Esophagus (tissue), 2 donors: ENCODE measurements at regions not wholly inside any gene's neighbourhood (a gene's known extent, or its start where the extent isn't known, plus 50 kb on each side); places are given as distances from the start of the nearest gene placed in this dataset.

Experiments
- H3K27ac ChIP-seq, 2 donors: one replicate each; pipeline ENCODE4 v1.5.1; 2013; ENCODE audit warnings: low read depth in 2 of 2, mild to moderate bottlenecking in 2 of 2, inconsistent platforms in 1 of 2, low read length in 1 of 2, moderate library complexity in 1 of 2
- H3K27me3 ChIP-seq, 2 donors: one replicate each; pipeline ENCODE4 v1.6.1; 2013; ENCODE audit warnings: low read length in 2 of 2, control low read depth in 1 of 2, mild to moderate bottlenecking in 1 of 2; ENCODE audit not compliant: insufficient read depth in 2 of 2, control insufficient read depth in 1 of 2
- H3K36me3 ChIP-seq, 2 donors: one replicate each; pipeline ENCODE4 v1.6.1; 2013; ENCODE audit warnings: low read length in 1 of 2; ENCODE audit not compliant: control insufficient read depth in 2 of 2, insufficient read depth in 2 of 2
- H3K4me1 ChIP-seq, 2 donors: one replicate each; pipeline ENCODE4 v1.6.1; 2013; ENCODE audit warnings: low read length in 1 of 2; ENCODE audit not compliant: control insufficient read depth in 2 of 2, insufficient read depth in 2 of 2
- H3K4me3 ChIP-seq, 2 donors: one replicate each; pipeline ENCODE4 v1.5.1; 2013; ENCODE audit warnings: low read length in 2 of 2, mild to moderate bottlenecking in 2 of 2, low read depth in 1 of 2, moderate library complexity in 1 of 2
- H3K9me3 ChIP-seq, 2 donors: one replicate each; pipeline ENCODE4 v1.6.1; 2013; ENCODE audit warnings: mild to moderate bottlenecking in 2 of 2, low read depth in 1 of 2, low read length in 1 of 2, moderate library complexity in 1 of 2; ENCODE audit not compliant: control insufficient read depth in 2 of 2, insufficient read depth in 1 of 2
- WGBS, 2 donors: extraction: QIAGEN DNeasy Blood & Tissue Kit; methylation state at CpG; one replicate each; pipeline ENCODE4 v1.1.7; 2013; 5-methylcytosine and 5-hydroxymethylcytosine counted together
- donor health status: healthy with polysubstance abuse.
- donor health status: Bipolar disorder and iron deficiency.

GRCh38 chr2:194260185-194260584 lies 1396.8 kb upstream of the SLC39A10 start:
- no peaks in the 10 kb centered on the region for H3K27me3 ChIP-seq
- H3K4me1 ChIP-seq, result no peaks in the 10 kb centered on the region
- WGBS, 2 donors, result 75 to 81% methylated on average over 1 of the region's 1 CpG
- no peaks in the 10 kb centered on the region for H3K36me3 ChIP-seq
- H3K27ac ChIP-seq, result no peak overlapping the region
- H3K9me3 ChIP-seq, result peaks cover 0 to under 1% of the 10 kb centered on the region in 2 donors
- no peak overlapping the region for H3K4me3 ChIP-seq

- peaks cover 8% of the 10 kb centered on the region in 2 donors for H3K9me3 ChIP-seq
- no peak overlapping the region for H3K4me3 ChIP-seq
- H3K27me3 ChIP-seq, result no peaks in the 10 kb centered on the region
- no peaks in the 10 kb centered on the region for H3K36me3 ChIP-seq
- no peaks in the 10 kb centered on the region for H3K4me1 ChIP-seq
- H3K27ac ChIP-seq, result no peak overlapping the region
Observed at GRCh38 chr2:194257095-194257494, 1399.9 kb upstream of the SLC39A10 start.

GRCh38 chr2:194253528-194254259 lies 1403.3 kb upstream of the SLC39A10 start:
- no peaks in the 10 kb centered on the region for H3K36me3 ChIP-seq
- no peak overlapping the region for H3K4me3 ChIP-seq
- no peaks in the 10 kb centered on the region for H3K4me1 ChIP-seq
- H3K9me3 ChIP-seq, result peaks cover 8% of the 10 kb centered on the region in 2 donors
- H3K27ac ChIP-seq, result no peak overlapping the region
- no peaks in the 10 kb centered on the region for H3K27me3 ChIP-seq
- WGBS, 2 donors, result 84 to 85% methylated on average over 7 of the region's 7 CpGs

- no peak overlapping the region for H3K4me3 ChIP-seq
Observed at GRCh38 chr2:194252127-194252526, 1404.9 kb upstream of the SLC39A10 start.

GRCh38 chr2:194232600-194232999 lies 1424.4 kb upstream of the SLC39A10 start:
- Histone ChIP-seq H3K27ac (no peak overlapping the region), H3K4me3 (no peak overlapping the region), H3K36me3 (no peaks in the 10 kb centered on the region), H3K9me3 (no peaks in the 10 kb centered on the region), H3K4me1 (no peaks in the 10 kb centered on the region), H3K27me3 (no peaks in the 10 kb centered on the region)
- WGBS, 2 donors, result 39 to 49% methylated on average over 3 of the region's 3 CpGs

More at GRCh38 chr2:194252127-194252526, 1404.9 kb upstream of the SLC39A10 start:
- Histone ChIP-seq H3K9me3 (peaks cover 8% of the 10 kb centered on the region in 2 donors), H3K27ac (no peak overlapping the region), H3K36me3 (no peaks in the 10 kb centered on the region), H3K4me1 (no peaks in the 10 kb centered on the region), H3K27me3 (no peaks in the 10 kb centered on the region)
- 76 to 86% methylated on average over 2 of the region's 2 CpGs for WGBS, 2 donors

GRCh38 chr2:194223218-194223617 lies 1433.8 kb upstream of the SLC39A10 start:
- Histone ChIP-seq H3K27me3 (no peaks in the 10 kb centered on the region), H3K4me1 (no peaks in the 10 kb centered on the region), H3K27ac (no peak overlapping the region), H3K4me3 (no peak overlapping the region), H3K9me3 (no peaks in the 10 kb centered on the region), H3K36me3 (no peaks in the 10 kb centered on the region)
- 27 to 28% methylated on average over 1 of the region's 1 CpG for WGBS, 2 donors

- no peaks in the 10 kb centered on the region for H3K4me1 ChIP-seq
- no peak overlapping the region for H3K4me3 ChIP-seq
- H3K9me3 ChIP-seq, result no peaks in the 10 kb centered on the region
- H3K27me3 ChIP-seq, result no peaks in the 10 kb centered on the region
- H3K27ac ChIP-seq, result no peak overlapping the region
- no peaks in the 10 kb centered on the region for H3K36me3 ChIP-seq
Observed at GRCh38 chr2:194214192-194214591, 1442.8 kb upstream of the SLC39A10 start.

- Histone ChIP-seq H3K36me3 (no peaks in the 10 kb centered on the region), H3K27me3 (no peaks in the 10 kb centered on the region), H3K4me3 (no peak overlapping the region), H3K4me1 (no peaks in the 10 kb centered on the region), H3K27ac (no peak overlapping the region), H3K9me3 (no peaks in the 10 kb centered on the region)
- 70 to 76% methylated on average over 5 of the region's 5 CpGs for WGBS, 2 donors
Observed at GRCh38 chr2:194205568-194206227, 1451.3 kb upstream of the SLC39A10 start.

GRCh38 chr2:194203898-194204297 lies 1453.1 kb upstream of the SLC39A10 start:
- no peaks in the 10 kb centered on the region for H3K36me3 ChIP-seq
- H3K9me3 ChIP-seq, result no peaks in the 10 kb centered on the region
- no peak overlapping the region for H3K4me3 ChIP-seq
- H3K27ac ChIP-seq, result no peak overlapping the region
- WGBS, 2 donors, result 55 to 65% methylated on average over 1 of the region's 1 CpG
- no peaks in the 10 kb centered on the region for H3K27me3 ChIP-seq
- H3K4me1 ChIP-seq, result no peaks in the 10 kb centered on the region

- Histone ChIP-seq H3K27me3 (no peaks in the 10 kb centered on the region), H3K4me1 (no peaks in the 10 kb centered on the region), H3K36me3 (no peaks in the 10 kb centered on the region), H3K27ac (no peak overlapping the region), H3K4me3 (no peak overlapping the region), H3K9me3 (no peaks in the 10 kb centered on the region)
- 37% methylated on average over 2 of the region's 2 CpGs for WGBS, 2 donors
Observed at GRCh38 chr2:194182888-194183287, 1474.1 kb upstream of the SLC39A10 start.
